Right atrium auricular region (tissue), 2 donors: ENCODE measurements at regions not wholly inside any gene's neighbourhood (a gene's known extent, or its start where the extent isn't known, plus 50 kb on each side); places are given as distances from the start of the nearest gene placed in this dataset.

ENCODE experiments used
- DNase-seq: peaks from one replicate; pipeline ENCODE4 v3.0.0-alpha.2; 2019; ENCODE audit warnings: low spot score
- H3K27ac ChIP-seq, 2 donors: fragments of 200-600 bp; sonication (generic); 1 replicate in 1 of 2; 2 replicates in 1 of 2; pipeline ENCODE4 v1.5.1; 2016 to 2019
- H3K27me3 ChIP-seq, 2 donors: fragments of 200-600 bp; sonication (generic); one replicate each; pipeline versions ENCODE4 v1.5.1 to v1.6.0; 2017 to 2019
- H3K36me3 ChIP-seq: fragments of 200-600 bp; sonication (generic); one replicate; pipeline ENCODE4 v1.5.1; 2016
- H3K4me1 ChIP-seq, 2 donors: fragments of 200-600 bp; sonication (generic); one replicate each; pipeline versions ENCODE4 v1.5.1 to v1.6.0; 2017 to 2019
- H3K4me3 ChIP-seq, 2 donors: fragments of 200-600 bp; sonication (generic); 1 replicate in 1 of 2; 2 replicates in 1 of 2; pipeline ENCODE4 v1.5.1; 2017 to 2019; ENCODE audit warnings: mild to moderate bottlenecking in 1 of 2, moderate library complexity in 1 of 2
- H3K9me3 ChIP-seq, 2 donors: fragments of 200-600 bp; sonication (generic); one replicate each; pipeline ENCODE4 v1.5.1; 2019
- TF ChIP-seq, protein P1 (sequence below), 2 donors: fragments of 200-600 bp; sonication (generic); IDR thresholded peaks; one replicate each; pipeline ENCODE4 v1.5.1; 2019; ENCODE audit warnings: antibody characterized with exemption in 2 of 2

DNA sequence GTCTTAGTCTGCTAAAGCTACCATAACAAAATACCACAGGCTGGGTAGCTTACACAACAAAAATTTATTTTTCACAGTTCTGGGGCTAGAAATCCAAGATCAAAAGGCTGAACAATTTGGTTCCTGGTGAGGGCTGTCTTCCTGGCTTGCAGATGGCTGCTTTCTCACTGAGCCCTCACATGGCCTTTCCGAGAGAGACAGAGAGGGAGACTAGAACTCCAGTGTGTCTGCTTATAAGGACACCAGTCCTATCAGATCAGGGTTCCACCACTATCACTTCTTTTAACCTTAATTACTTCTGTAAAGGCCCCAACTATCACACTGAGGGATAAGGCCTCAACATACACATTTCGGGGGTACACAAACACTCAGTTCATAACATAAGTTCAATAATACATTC lies 527.4 kb upstream of the VSTM2A start:
- no peaks in the 10 kb centered on the region for H3K27me3 ChIP-seq
- no peak overlapping the region for H3K27ac ChIP-seq
- H3K9me3 ChIP-seq: no peaks in the 10 kb centered on the region
- no peaks in the 10 kb centered on the region for H3K36me3 ChIP-seq
- no peaks in the 10 kb centered on the region for H3K4me1 ChIP-seq
- TF ChIP-seq, protein P1, sequence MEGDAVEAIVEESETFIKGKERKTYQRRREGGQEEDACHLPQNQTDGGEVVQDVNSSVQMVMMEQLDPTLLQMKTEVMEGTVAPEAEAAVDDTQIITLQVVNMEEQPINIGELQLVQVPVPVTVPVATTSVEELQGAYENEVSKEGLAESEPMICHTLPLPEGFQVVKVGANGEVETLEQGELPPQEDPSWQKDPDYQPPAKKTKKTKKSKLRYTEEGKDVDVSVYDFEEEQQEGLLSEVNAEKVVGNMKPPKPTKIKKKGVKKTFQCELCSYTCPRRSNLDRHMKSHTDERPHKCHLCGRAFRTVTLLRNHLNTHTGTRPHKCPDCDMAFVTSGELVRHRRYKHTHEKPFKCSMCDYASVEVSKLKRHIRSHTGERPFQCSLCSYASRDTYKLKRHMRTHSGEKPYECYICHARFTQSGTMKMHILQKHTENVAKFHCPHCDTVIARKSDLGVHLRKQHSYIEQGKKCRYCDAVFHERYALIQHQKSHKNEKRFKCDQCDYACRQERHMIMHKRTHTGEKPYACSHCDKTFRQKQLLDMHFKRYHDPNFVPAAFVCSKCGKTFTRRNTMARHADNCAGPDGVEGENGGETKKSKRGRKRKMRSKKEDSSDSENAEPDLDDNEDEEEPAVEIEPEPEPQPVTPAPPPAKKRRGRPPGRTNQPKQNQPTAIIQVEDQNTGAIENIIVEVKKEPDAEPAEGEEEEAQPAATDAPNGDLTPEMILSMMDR (IDR thresholded peaks at IDR 0.05): no peak
- no peak for DNase-seq
- H3K4me3 ChIP-seq: no peak overlapping the region

DNA sequence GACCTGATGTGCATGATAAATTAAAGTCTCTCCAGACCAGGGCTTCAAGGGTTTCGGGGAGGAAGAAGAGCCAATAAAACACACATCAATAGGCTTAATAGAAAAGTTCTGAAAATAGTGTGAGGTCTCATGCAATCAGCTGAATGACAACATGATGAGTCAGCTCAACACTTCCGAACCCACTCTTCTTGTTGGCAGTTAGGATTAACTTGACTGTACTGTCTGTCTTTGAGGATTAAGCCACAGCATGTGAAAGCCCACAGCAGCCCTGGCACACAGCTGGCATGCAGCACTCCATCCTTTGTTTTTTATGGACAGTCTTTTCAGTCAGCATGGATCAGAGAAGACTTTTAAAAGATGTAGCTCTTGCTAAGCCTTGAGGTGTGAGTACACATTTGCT lies 526.9 kb upstream of the VSTM2A start:
- Histone ChIP-seq H3K27me3 (no peaks in the 10 kb centered on the region), H3K9me3 (no peaks in the 10 kb centered on the region), H3K4me1 (no peaks in the 10 kb centered on the region), H3K36me3 (no peaks in the 10 kb centered on the region), H3K27ac (no peak overlapping the region), H3K4me3 (no peak overlapping the region)
- no peak for DNase-seq
- TF ChIP-seq, protein P1 (IDR thresholded peaks at IDR 0.05): no peak

DNA sequence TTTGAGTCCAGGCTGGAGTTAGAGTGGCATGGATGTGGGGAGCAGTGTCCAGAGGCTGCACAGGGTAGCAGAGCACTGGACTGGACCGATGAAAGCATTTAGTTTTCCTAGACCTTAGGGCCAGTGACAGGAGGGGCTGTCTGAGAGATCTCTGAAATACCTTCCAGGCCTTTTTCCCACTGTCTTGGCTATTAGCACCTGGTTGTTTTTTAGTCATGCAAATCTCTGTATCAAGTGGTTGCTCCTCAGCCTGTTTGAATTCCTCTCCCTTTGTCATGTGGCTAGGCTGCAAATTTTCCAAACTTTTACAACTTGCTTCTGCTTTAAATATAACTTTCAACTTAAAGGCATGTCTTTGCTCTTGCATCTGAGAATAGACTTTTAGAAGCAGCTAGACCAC lies 504.3 kb upstream of the VSTM2A start:
- DNase-seq: no peak
- no peaks in the 10 kb centered on the region for H3K27me3 ChIP-seq
- no peak overlapping the region for H3K27ac ChIP-seq
- no peaks in the 10 kb centered on the region for H3K4me1 ChIP-seq
- TF ChIP-seq, protein P1 (IDR thresholded peaks at IDR 0.05): no peak
- no peak overlapping the region for H3K4me3 ChIP-seq
- H3K36me3 ChIP-seq: no peaks in the 10 kb centered on the region
- no peaks in the 10 kb centered on the region for H3K9me3 ChIP-seq

DNA sequence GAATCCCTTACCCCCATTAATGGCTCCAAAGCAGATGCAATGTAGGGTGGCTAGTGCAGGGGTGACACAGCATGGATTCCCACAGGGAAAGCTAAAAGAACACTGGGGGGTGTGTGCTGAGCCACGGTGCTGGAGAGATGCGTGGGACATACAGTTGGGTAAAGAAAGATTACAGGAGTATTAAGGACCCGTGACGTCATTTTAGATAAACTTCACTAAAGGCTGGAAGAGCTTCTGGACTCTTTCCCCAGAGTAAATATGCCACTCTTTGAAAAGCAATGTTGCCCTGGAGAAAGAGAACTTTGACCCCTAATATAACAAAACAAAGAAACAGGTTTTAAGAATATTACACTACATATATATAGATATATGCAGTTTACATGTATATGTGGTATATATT lies 481.5 kb upstream of the VSTM2A start:
- Histone ChIP-seq H3K4me3 (no peak overlapping the region), H3K36me3 (no peaks in the 10 kb centered on the region), H3K27ac (no peak overlapping the region), H3K9me3 (peaks cover 0 to 10% of the 10 kb centered on the region in 2 donors), H3K4me1 (no peaks in the 10 kb centered on the region), H3K27me3 (no peaks in the 10 kb centered on the region)
- TF ChIP-seq, protein P1 (IDR thresholded peaks at IDR 0.05): no peak
- no peak for DNase-seq

DNA sequence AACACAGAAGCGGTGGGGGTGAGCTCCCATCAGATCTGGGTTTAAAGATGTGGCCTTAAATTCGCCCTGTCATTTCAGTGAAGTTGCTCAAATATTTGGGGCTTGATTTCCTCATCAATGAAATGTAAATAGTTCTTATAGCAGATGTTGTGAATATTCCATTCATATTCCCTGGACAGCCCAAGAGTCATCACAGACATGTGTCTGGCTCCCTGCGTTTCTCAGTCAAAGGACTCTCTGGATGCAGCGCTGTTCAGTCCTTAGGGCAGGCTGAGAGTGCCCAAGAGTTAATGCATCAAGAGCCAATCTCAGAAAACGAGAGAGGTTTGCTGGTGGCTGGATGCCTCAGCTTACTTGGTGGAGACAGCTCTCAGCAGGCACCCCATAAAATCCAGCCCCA lies 475.5 kb upstream of the VSTM2A start:
- Histone ChIP-seq H3K27ac (no peak overlapping the region), H3K4me3 (no peak overlapping the region), H3K36me3 (no peaks in the 10 kb centered on the region), H3K27me3 (no peaks in the 10 kb centered on the region), H3K9me3 (no peaks in the 10 kb centered on the region), H3K4me1 (no peaks in the 10 kb centered on the region)
- no peak for DNase-seq
- TF ChIP-seq, protein P1 (IDR thresholded peaks at IDR 0.05): no peak

DNA sequence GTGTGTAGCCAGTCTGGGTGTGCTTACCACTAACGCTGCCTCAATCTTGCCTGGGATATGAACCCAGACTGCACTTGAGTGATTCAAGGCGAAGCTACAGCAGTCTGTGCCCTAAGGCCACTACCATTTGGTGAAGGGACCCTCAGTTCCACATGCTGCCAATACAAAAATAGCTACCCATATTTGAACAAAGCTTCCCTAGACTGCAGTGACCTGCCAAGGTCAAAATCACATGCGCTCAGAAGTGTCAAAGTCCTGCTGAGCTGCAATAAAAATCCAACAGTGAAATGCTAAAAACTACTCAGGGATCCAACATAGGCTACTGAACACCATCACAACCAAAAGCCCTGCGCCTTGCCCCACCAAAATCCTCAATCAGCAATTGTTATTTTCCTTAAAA lies 472.3 kb upstream of the VSTM2A start:
- Histone ChIP-seq H3K27ac (no peak overlapping the region), H3K9me3 (no peaks in the 10 kb centered on the region), H3K4me1 (no peaks in the 10 kb centered on the region), H3K36me3 (no peaks in the 10 kb centered on the region), H3K4me3 (no peak overlapping the region), H3K27me3 (no peaks in the 10 kb centered on the region)
- TF ChIP-seq, protein P1 (IDR thresholded peaks at IDR 0.05): no peak
- DNase-seq: no peak
